HEK293 (cell line): ENCODE measurements at regions not wholly inside any gene's neighbourhood (a gene's known extent, or its start where the extent isn't known, plus 50 kb on each side); places are given as distances from the start of the nearest gene placed in this dataset.

Experiments used
- MZF1 ChIP-seq: fragments of 450-650 bp; formaldehyde crosslinking; IDR thresholded peaks from 2 replicates; pipeline ENCODE4 v1.5.1; 2017; ENCODE audit warnings: missing biosample characterization, missing genetic modification characterization, borderline replicate concordance
- REST ChIP-seq: fragments of 450-650 bp; formaldehyde crosslinking; IDR thresholded peaks from 2 replicates; pipeline ENCODE4 v1.5.1; 2016; ENCODE audit warnings: missing biosample characterization, missing genetic modification characterization
- ZBTB7A ChIP-seq: fragments of 450-650 bp; formaldehyde crosslinking; IDR thresholded peaks from 2 replicates; pipeline ENCODE4 v1.5.1; 2016; ENCODE audit warnings: low read depth, missing biosample characterization, missing genetic modification characterization
- ZFP3 ChIP-seq: fragments of 450-650 bp; formaldehyde crosslinking; IDR thresholded peaks from 2 replicates; pipeline ENCODE4 v1.5.1; 2016; ENCODE audit warnings: low read depth, missing biosample characterization, missing genetic modification characterization
- ZNF140 ChIP-seq: fragments of 450-650 bp; formaldehyde crosslinking; IDR thresholded peaks from 2 replicates; pipeline ENCODE4 v1.5.1; 2016; ENCODE audit warnings: missing biosample characterization, missing genetic modification characterization
- ZNF488 ChIP-seq: fragments of 450-650 bp; formaldehyde crosslinking; IDR thresholded peaks from 2 replicates; pipeline ENCODE4 v1.5.1; 2016; ENCODE audit warnings: missing biosample characterization, missing genetic modification characterization
- ZNF513 ChIP-seq: fragments of 450-650 bp; IDR thresholded peaks from 2 replicates; pipeline ENCODE4 v1.5.1; 2018; ENCODE audit warnings: missing biosample characterization, missing genetic modification characterization
- TF ChIP-seq, protein P1 (sequence below): fragments of 450-650 bp; formaldehyde crosslinking; IDR thresholded peaks from 2 replicates; pipeline ENCODE4 v1.5.1; 2016; ENCODE audit warnings: missing biosample characterization, missing genetic modification characterization
- TF ChIP-seq, protein P2 (sequence below): fragments of 450-650 bp; formaldehyde crosslinking; conservative IDR thresholded peaks from 2 replicates; pipeline ENCODE4 v1.5.1; 2016; ENCODE audit warnings: low read depth, missing biosample characterization, missing genetic modification characterization
- TF ChIP-seq, protein P3 (sequence below): fragments of 450-650 bp; formaldehyde crosslinking; IDR thresholded peaks from 2 replicates; pipeline ENCODE4 v1.5.1; 2016; ENCODE audit warnings: missing biosample characterization, missing genetic modification characterization

DNA sequence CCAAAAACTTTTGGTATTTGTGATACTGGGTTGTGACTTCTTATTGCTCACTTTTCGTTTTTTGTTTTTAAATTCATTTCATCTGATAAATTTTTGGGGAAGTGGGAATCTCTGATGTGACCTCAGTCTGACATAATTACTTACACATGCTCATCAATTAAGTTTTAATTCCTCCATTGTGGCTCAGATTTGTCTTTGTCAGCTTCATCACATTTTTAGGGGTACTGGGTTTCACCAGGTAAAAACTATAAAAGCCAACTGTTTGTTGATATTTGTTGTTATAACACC, 425.3 kb upstream of the TGFBR2 start:
- no peak for TF ChIP-seq REST
- TF ChIP-seq, protein P1, sequence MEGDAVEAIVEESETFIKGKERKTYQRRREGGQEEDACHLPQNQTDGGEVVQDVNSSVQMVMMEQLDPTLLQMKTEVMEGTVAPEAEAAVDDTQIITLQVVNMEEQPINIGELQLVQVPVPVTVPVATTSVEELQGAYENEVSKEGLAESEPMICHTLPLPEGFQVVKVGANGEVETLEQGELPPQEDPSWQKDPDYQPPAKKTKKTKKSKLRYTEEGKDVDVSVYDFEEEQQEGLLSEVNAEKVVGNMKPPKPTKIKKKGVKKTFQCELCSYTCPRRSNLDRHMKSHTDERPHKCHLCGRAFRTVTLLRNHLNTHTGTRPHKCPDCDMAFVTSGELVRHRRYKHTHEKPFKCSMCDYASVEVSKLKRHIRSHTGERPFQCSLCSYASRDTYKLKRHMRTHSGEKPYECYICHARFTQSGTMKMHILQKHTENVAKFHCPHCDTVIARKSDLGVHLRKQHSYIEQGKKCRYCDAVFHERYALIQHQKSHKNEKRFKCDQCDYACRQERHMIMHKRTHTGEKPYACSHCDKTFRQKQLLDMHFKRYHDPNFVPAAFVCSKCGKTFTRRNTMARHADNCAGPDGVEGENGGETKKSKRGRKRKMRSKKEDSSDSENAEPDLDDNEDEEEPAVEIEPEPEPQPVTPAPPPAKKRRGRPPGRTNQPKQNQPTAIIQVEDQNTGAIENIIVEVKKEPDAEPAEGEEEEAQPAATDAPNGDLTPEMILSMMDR (tag by site-specific recombination), result no peak
- TF ChIP-seq ZNF140 (tag by site-specific recombination), result no peak
- TF ChIP-seq ZNF513, result no peak
- no peak for TF ChIP-seq ZBTB7A (tag by site-specific recombination)
- TF ChIP-seq MZF1 (tag by site-specific recombination), result no peak
- TF ChIP-seq, protein P2, sequence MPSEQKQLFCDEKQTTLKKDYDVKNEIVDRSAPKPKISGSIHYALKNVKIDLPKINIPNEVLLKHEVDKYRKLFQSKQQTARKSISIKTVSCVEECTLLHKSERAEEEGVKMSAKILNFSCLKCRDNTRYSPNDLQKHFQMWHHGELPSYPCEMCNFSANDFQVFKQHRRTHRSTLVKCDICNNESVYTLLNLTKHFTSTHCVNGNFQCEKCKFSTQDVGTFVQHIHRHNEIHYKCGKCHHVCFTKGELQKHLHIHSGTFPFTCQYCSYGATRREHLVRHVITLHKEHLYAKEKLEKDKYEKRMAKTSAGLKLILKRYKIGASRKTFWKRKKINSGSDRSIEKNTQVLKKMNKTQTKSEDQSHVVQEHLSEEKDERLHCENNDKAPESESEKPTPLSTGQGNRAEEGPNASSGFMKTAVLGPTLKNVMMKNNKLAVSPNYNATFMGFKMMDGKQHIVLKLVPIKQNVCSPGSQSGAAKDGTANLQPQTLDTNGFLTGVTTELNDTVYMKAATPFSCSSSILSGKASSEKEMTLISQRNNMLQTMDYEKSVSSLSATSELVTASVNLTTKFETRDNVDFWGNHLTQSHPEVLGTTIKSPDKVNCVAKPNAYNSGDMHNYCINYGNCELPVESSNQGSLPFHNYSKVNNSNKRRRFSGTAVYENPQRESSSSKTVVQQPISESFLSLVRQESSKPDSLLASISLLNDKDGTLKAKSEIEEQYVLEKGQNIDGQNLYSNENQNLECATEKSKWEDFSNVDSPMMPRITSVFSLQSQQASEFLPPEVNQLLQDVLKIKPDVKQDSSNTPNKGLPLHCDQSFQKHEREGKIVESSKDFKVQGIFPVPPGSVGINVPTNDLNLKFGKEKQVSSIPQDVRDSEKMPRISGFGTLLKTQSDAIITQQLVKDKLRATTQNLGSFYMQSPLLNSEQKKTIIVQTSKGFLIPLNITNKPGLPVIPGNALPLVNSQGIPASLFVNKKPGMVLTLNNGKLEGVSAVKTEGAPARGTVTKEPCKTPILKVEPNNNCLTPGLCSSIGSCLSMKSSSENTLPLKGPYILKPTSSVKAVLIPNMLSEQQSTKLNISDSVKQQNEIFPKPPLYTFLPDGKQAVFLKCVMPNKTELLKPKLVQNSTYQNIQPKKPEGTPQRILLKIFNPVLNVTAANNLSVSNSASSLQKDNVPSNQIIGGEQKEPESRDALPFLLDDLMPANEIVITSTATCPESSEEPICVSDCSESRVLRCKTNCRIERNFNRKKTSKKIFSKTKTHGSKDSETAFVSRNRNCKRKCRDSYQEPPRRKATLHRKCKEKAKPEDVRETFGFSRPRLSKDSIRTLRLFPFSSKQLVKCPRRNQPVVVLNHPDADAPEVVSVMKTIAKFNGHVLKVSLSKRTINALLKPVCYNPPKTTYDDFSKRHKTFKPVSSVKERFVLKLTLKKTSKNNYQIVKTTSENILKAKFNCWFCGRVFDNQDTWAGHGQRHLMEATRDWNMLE, result no peak
- no peak for TF ChIP-seq ZFP3
- TF ChIP-seq, protein P3, sequence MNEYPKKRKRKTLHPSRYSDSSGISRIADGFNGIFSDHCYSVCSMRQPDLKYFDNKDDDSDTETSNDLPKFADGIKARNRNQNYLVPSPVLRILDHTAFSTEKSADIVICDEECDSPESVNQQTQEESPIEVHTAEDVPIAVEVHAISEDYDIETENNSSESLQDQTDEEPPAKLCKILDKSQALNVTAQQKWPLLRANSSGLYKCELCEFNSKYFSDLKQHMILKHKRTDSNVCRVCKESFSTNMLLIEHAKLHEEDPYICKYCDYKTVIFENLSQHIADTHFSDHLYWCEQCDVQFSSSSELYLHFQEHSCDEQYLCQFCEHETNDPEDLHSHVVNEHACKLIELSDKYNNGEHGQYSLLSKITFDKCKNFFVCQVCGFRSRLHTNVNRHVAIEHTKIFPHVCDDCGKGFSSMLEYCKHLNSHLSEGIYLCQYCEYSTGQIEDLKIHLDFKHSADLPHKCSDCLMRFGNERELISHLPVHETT, result no peak
- TF ChIP-seq ZNF488 (tag by site-specific recombination), result no peak
